ENCODE measurements at regions not wholly inside any gene's neighbourhood (a gene's known extent, or its start where the extent isn't known, plus 50 kb on each side); places are given as distances from the start of the nearest gene placed in this dataset.

GRCh38 chr3:96410006-96410730, 404.2 kb upstream of the EPHA6 start:
- H3K9me3 ChIP-seq: no peaks in the 10 kb centered on the region
- no peak overlapping the region for H3K4me3 ChIP-seq (ENCODE audit: low read depth, low read length)
- Mint-ChIP-seq H3K4me3 (ENCODE audit: unreplicated experiment) (no peak overlapping the region), H3K9me3 (ENCODE audit: unreplicated experiment) (peaks cover 11% of the 10 kb centered on the region), H3K4me1 (ENCODE audit: low read depth, unreplicated experiment) (no peaks in the 10 kb centered on the region), H3K27ac (ENCODE audit: unreplicated experiment) (no peak overlapping the region), H3K27me3 (ENCODE audit: insufficient read depth, unreplicated experiment) (no peaks in the 10 kb centered on the region), H3K36me3 (ENCODE audit: insufficient read depth, unreplicated experiment) (no peaks in the 10 kb centered on the region)
- TF ChIP-seq CTCF (IDR thresholded peaks at IDR 0.05; ENCODE audit: insufficient read depth in 1 of 2, low read depth in 1 of 2, low read length in 1 of 2, severe bottlenecking in 1 of 2, unreplicated experiment in 1 of 2): no peak
- POLR2A ChIA-PET: no interaction called here
- no peaks in the 10 kb centered on the region for H3K36me3 ChIP-seq (ENCODE audit: control insufficient read depth, insufficient read depth, low read length)
- no peaks in the 10 kb centered on the region for H3K27me3 ChIP-seq (replicated peaks; ENCODE audit: control insufficient read depth, insufficient read depth, low read length)
- H3K4me1 ChIP-seq: no peaks in the 10 kb centered on the region
- intact Hi-C loops (cut with micrococcal nuclease; ENCODE audit: unreplicated experiment): no loop called here
- no peak for DNase-seq
- BruUV-seq (replicated peaks): no TSS peak
- CTCF ChIA-PET: no interaction called here

GRCh38 chr3:96416549-96417255, 397.7 kb upstream of the EPHA6 start:
- no peaks in the 10 kb centered on the region for H3K36me3 ChIP-seq (ENCODE audit: control insufficient read depth, insufficient read depth, low read length)
- Mint-ChIP-seq H3K27ac (ENCODE audit: unreplicated experiment) (no peak overlapping the region), H3K4me1 (ENCODE audit: low read depth, unreplicated experiment) (no peaks in the 10 kb centered on the region), H3K27me3 (ENCODE audit: insufficient read depth, unreplicated experiment) (no peaks in the 10 kb centered on the region), H3K36me3 (ENCODE audit: insufficient read depth, unreplicated experiment) (no peaks in the 10 kb centered on the region), H3K9me3 (ENCODE audit: unreplicated experiment) (no peaks in the 10 kb centered on the region), H3K4me3 (ENCODE audit: unreplicated experiment) (no peak overlapping the region)
- DNase-seq: no peak
- TF ChIP-seq CTCF (IDR thresholded peaks at IDR 0.05; ENCODE audit: insufficient read depth in 1 of 2, low read depth in 1 of 2, low read length in 1 of 2, severe bottlenecking in 1 of 2, unreplicated experiment in 1 of 2): no peak
- H3K4me3 ChIP-seq (ENCODE audit: low read depth, low read length): no peak overlapping the region
- H3K9me3 ChIP-seq: no peaks in the 10 kb centered on the region
- BruUV-seq (replicated peaks): no TSS peak
- POLR2A ChIA-PET: no interaction called here
- no peaks in the 10 kb centered on the region for H3K27me3 ChIP-seq (replicated peaks; ENCODE audit: control insufficient read depth, insufficient read depth, low read length)
- intact Hi-C loops (cut with micrococcal nuclease; ENCODE audit: unreplicated experiment): no loop called here
- CTCF ChIA-PET: no interaction called here
- no peaks in the 10 kb centered on the region for H3K4me1 ChIP-seq

DNA sequence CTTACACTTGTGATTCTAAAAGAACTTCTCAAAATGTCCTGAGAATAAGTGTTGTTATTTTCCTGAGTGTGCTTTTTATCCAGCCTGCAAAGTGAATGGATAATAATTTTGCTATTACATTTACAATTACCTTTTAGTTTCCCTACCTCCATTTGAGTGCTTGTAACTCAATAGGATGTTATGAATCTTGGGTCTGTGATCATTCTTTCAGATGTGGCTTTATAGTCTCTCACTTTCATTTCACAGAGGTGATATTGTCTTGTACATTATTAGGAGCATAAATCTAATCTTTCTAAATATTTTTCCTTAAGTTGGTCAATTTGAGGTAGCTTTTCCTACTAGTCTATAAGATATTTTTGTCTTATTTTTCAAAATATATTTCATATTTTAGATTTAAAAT, 386.3 kb upstream of the EPHA6 start:
- Histone ChIP-seq H3K4me1 (no peaks in the 10 kb centered on the region), H3K27me3 (replicated peaks; ENCODE audit: control insufficient read depth, insufficient read depth, low read length) (no peaks in the 10 kb centered on the region), H3K9me3 (no peaks in the 10 kb centered on the region), H3K4me3 (ENCODE audit: low read depth, low read length) (no peak overlapping the region), H3K36me3 (ENCODE audit: control insufficient read depth, insufficient read depth, low read length) (no peaks in the 10 kb centered on the region)
- Mint-ChIP-seq H3K4me3 (ENCODE audit: unreplicated experiment) (no peak overlapping the region), H3K27ac (ENCODE audit: unreplicated experiment) (no peak overlapping the region), H3K27me3 (ENCODE audit: insufficient read depth, unreplicated experiment) (no peaks in the 10 kb centered on the region), H3K9me3 (ENCODE audit: unreplicated experiment) (no peaks in the 10 kb centered on the region), H3K4me1 (ENCODE audit: low read depth, unreplicated experiment) (no peaks in the 10 kb centered on the region), H3K36me3 (ENCODE audit: insufficient read depth, unreplicated experiment) (no peaks in the 10 kb centered on the region)
- POLR2A ChIA-PET: no interaction called here
- no peak for TF ChIP-seq CTCF (IDR thresholded peaks at IDR 0.05; ENCODE audit: insufficient read depth in 1 of 2, low read depth in 1 of 2, low read length in 1 of 2, severe bottlenecking in 1 of 2, unreplicated experiment in 1 of 2)
- no peak for DNase-seq
- no TSS peak for BruUV-seq (replicated peaks)
- intact Hi-C loops (cut with micrococcal nuclease; ENCODE audit: unreplicated experiment): no loop called here
- CTCF ChIA-PET: no interaction called here

All from Caco-2 (cell line).